GM23248 (cell line): ENCODE measurements at regions not wholly inside any gene's neighbourhood (a gene's known extent, or its start where the extent isn't known, plus 50 kb on each side); places are given as distances from the start of the nearest gene placed in this dataset.

ENCODE experiments used
- EZH2 ChIP-seq: fragments of 200-600 bp; sonication (generic); IDR thresholded peaks from 2 replicates; pipeline ENCODE4 v1.6.1; 2018; ENCODE audit warnings: antibody characterized with exemption, mild to moderate bottlenecking; ENCODE audit not compliant: insufficient read depth, poor library complexity, severe bottlenecking
- EZH2phosphoT487 ChIP-seq: fragments of 200-600 bp; sonication (generic); IDR thresholded peaks from 2 replicates; pipeline ENCODE4 v1.6.1; 2018; ENCODE audit warnings: antibody characterized with exemption, moderate library complexity, mild to moderate bottlenecking, low read depth; ENCODE audit not compliant: insufficient read depth

- TF ChIP-seq EZH2, result no peak
- no peak for TF ChIP-seq EZH2phosphoT487
These were observed 155.8 kb downstream of the NTMT2 start for GRCh38 chr1:170301596-170301995.
